Stimulated activated CD4-positive, alpha-beta T cell treated with anti-CD3 and anti-CD28 coated beads, Interleukin-4, amount 100 ng/mL, for 24 hours (primary cell): ENCODE measurements at regions not wholly inside any gene's neighbourhood (a gene's known extent, or its start where the extent isn't known, plus 50 kb on each side); places are given as distances from the start of the nearest gene placed in this dataset.
"Not testable (repeated sequence)": the region's sequence is repeated elsewhere in the genome, so short reads cannot be mapped to it uniquely, and the experiment has no call there.

ENCODE experiments used
- DNase-seq: peaks from one replicate; pipeline ENCODE4 v3.0.0-alpha.2; 2020

DNA sequence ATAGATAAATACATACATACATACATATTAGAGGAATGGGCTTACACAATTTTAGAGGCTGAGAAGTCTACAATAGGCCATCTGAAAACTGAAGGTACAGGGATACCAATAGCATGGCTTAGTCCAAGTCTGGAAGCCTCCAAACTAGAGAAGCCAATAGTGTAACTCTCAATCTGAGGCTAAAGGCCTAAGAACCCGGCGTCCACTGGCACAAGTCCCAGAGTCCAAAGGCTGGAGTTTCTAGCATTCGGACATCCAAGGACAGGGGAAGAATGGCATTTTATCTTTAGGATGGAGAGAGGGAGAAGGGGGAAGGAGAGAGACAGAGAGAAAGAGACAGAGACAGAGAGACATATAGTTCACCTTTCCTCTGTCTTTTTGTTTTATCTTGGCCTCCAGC lies 63.7 kb upstream of the SYT4 start:
- no peak for DNase-seq

DNA sequence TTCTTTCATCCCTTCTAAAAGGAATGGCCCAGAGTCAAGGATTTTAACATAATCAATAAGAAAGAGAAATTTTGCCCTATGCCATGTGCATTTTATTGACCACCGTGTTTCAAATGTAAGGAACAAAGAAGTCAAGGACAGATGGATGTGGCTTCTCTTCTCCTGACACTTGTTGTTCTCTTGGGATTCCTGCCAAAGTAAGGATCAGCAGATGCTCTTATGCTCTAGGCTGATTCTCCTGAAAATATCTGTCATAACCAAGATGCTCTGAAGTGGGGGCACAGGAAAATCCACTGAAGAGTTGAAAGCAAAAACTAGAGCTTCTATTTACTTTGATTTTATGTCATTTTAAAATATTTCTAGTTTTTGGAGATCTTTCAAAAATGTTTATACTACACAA lies 72.9 kb upstream of the SYT4 start:
- DNase-seq, result no peak

DNA sequence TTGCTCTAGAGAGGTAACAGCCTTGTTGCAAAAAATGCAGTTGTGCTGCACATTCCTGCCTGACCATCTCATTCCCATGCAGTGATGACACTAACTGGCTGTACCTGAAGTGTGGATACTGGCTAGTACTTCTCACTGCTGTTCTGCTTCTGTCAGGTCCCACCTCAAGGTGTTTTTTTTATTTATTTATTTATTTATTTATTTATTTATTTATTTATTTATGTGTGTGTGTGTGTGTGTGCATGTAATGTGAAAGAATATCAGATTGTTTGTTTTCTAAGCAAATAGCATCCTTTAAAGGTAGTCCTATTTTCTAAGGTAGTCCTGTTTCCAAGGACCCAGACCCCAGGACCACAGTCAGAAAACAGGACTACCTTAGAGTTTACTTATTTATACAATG lies 87.2 kb upstream of the SYT4 start:
- no peak for DNase-seq

DNA sequence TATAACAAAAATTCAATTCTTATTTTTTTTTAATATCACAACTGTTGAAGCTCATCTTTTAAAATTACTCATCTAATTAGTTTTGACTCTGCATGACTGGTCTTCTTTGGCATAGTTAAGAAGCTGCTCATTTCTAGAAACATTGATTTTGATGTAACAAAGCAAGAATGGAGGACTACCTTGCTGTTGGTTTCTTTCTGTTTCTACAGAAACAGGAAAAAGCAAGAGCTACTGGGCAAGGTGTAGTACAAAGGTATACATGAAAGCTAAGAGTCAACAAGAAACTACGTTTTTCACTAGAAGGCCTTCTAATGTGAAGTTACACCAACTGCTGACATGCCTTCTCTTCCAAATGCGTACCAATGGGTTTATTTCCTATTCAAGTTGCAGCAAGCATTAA lies 90.6 kb upstream of the SYT4 start:
- DNase-seq, result no peak

DNA sequence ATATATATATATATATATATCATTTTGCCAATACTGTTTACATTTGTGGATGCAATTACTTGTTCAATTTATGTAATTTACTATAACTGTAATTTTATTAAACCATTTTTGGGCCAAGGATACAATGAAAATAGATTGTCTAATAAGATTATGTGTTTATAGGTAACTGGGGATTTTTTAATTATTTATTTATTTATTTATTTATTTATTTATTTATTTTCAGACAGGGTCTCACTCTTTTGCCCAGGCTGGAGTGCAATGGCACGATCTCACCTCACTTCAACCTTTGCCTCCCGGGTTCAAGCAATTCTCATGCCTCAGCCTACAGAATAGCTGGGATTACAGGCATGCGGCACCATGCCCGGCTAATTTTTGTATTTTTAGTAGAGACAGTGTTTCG lies 92.0 kb upstream of the SYT4 start:
- DNase-seq, result not testable (repeated sequence)

DNA sequence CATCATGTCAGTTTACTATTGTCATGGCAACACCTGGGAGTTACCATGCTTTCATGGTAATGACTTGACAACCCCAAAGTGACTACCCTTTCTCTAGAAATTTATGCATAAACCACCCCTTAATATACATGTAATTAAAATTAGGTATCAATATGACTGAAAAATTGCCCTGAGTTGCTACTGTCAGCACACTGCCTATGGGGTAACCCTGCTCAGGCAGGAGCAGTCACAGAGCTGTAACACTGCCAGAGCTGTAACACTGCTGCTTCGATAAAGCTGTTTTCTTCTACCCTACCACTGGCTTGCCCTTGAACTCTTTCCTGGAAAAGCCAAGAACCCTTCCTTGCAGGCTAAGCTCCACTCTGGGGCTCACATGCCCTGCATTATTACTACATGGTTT lies 95.5 kb upstream of the SYT4 start:
- DNase-seq, result no peak

DNA sequence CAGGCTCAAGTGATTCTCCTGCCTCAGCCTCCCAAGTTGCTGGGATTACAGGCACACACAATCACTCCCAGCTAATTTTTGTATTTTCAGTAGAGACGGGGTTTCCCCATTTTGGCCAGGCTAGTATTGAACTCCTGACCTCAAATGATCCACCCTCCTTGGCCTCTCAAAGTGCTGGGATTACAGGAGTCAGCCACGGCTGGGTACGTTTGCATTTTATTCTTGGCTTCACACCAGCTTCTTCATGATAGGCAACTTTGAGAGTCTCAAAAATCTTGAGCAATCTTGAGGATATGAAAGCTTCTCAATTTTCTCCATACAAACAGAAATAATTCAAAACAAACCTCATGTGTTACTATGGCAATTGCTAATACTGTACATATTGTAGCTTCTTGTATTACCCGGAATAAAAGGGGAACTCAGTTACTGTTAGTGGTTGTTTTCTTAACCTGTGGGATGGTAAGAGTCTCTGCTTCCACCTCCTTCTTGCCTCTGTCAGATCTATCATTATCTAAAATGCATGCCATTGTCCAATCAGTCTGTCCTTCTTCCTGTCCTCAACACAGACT lies 102.9 kb upstream of the SYT4 start:
- no peak for DNase-seq

DNA sequence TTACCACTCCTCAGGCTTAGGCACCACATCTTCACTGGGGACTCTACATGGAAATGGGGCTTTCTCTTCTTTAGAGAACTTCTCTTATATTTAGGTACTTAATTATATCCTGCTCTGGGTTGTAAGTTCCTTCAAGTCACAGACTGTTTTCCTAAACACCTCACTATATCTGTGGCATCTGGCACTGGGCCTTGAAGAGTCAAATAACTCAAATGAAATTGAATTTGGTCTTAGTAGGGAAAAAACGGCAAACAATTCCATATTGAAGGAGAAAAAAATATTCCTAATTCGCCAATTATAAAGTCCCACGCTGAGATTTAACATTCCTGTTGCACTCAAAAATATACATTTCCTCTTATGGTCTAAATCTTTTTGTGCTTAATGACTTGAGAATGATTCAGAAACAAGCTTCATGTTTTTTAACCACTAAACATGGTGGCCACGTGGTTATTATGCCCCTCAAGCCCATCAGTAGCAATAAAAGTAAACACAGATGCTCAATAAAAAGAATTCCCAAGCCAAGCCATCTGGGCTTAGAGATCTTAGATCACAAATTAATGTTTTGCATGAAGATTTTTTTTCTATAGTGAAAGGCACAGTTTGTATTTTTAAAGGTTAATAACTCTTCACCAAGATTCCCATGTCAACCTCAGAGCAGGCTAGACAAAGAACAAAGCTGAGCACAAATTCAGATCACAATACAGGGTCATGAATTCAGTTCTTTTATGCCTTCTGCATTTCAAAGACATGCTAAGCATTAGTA lies 105.5 kb upstream of the SYT4 start:
- DNase-seq, result no peak

DNA sequence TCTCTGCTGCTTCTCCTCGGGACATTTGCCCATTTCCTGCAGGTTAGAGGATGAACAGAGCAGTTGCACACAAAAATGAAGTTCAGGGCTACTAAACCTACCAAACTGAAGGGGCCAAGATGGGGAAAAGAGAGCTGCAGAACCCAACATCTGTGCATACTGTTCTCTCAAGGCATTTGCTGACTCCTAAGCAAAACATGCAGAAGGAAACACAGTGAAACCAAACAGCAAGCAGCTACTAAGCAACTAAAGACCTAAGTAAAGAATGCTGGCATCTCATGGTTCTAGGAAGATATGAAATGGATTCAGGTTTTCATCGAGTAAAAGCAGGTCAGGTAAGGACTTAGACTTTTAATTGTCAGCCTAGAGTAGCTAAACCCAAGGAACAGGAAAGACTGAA lies 111.9 kb upstream of the SYT4 start:
- no peak for DNase-seq

DNA sequence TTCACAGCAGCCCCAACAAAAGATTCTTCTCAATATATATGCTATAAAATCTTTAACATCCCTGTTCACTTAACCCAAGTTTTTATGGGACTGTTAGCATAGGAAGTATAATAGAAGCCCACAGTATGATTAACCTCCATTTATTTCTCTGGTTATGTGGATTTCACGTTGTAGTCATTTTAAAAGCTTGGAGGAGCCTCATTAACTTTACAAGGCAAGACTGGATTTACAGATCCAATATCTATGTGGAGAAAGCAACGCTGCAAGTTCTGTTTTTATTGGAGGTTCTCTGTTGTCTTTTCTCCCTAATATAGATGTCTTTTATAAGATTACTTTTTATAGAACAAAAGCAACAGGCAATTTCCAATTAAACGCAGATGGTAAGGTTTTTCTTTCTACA lies 114.9 kb upstream of the SYT4 start:
- DNase-seq, result no peak

DNA sequence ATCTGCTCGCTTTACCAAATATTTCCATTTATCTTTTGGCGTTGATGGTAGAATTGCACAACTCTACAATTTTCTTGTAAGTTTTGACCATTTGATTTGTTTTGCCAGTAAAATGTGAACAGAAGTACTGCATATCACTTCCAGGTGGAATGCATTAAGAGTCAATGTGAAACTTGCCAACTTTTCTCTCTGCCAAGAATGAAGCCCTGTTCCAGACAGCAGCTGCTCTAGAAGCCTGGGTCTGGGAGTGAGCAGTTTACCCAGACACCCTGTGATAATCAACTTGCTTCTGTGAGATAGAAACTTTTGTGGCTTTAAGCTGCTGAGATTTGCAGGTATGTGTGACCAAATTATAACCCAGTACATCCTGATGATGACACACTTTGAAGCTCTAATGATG lies 115.9 kb upstream of the SYT4 start:
- no peak for DNase-seq

DNA sequence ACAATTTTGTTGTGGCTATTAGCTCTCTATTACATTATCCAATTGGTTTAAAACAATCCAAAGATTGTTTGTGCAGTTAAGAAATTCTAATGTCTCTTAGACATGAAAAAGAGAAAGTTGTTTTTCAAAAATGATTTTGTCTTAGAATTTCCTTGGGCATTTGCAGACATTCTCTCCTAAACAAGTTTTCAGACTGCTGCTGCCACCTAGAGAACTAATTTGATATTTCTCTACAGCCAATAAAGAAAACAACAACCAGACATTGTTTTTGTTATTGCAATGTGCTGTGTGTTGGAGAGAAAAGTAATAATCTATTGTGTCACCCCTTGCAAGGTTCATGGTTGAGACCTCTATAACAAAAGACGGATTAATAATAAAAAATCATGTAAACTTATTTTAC lies 119.0 kb upstream of the SYT4 start:
- no peak for DNase-seq

DNA sequence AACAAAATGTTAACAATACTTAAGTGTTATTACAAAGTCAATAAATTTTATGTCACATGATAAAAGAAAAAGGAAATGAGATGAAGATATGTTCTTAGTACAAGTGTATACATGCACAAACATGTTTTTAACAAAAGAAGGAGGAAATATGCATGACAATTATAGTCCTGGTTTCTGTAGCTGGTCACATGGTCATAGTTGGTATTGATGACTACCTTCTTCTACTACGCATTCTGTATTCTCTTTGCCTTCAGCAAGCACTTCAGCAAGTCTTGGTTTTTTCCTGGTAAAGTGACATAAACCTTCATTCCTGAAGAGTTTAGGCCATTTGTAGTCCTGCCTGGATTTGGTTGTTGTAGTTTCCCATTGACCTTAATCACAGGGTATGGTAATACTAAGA lies 121.3 kb upstream of the SYT4 start:
- DNase-seq, result no peak

DNA sequence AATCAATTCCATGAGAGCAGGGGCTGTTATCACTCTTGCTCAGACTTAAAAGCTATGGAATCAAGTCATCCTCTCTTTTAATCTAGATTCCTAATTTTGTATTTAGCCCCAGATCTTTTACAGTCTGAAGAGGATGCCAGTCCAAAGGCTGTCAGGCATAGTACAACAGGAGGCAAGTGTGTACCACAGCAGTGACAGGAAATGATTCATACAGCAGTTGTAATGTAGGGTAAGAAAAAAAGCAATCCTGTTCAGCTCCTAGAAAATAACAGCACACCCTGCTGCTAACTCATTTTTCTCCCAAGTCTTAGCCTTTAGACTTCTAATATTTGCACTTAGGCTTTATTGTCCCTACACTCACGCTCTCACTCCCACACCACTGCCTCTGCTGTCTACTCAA lies 127.8 kb upstream of the SYT4 start:
- no peak for DNase-seq

DNA sequence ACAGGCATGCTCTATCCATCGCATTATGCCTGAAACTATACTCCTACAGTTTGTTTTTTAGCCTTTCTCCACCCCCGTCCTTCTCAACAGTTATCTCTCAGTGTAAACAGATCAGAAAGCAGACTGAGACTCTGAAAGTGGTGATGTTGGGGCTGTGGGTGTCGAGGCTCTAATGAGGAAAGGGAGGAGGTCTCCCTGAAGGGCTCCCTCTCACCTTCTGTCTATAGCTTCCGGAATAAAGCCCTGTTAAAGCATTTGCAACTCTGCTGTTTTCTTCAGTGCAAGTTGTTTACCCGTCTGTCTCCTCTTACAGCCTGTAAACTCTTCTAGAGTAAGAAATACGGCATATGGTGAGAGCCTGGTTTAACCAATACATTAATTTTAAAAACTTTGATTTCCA lies 136.7 kb upstream of the SYT4 start:
- no peak for DNase-seq

DNA sequence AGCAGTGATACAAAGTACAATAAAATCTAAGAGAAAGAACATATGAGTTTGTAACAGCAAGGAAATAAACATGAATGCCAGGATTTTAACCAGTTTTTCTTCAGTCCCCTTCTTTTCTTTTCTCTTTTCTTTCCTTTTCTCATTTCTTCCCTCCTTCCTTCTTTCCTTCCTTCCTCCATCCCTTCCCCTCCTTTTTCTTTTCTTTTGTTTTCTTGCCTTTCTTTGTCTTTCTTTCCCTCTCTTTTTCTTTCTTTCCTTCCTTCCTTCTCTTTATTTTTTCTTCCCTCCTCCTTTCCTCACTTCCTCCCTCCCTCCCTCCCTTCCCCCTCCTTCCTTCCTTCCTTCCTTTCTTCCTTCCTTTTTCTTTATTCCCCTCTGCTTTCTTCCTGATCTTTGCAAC lies 142.8 kb upstream of the SYT4 start:
- no peak for DNase-seq

DNA sequence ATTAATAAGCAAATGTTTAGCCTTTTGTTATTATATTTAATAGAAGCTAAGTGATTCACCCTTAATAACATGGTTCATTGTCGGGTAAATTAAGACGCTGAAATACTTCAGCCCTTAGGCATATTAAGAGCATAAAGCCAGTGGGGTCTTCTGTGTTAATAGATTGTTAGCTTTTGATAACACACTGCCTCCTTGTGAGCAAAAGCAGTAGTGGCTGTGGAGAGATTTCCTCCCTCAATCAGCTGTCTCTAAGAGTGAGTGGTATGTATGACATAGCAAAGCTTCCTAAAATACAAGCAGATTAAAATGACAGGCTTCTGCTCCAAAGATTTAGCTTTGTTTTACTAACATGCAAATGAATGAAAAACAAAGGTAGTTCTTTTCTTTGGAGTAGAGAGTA lies 143.7 kb upstream of the SYT4 start:
- DNase-seq, result no peak

DNA sequence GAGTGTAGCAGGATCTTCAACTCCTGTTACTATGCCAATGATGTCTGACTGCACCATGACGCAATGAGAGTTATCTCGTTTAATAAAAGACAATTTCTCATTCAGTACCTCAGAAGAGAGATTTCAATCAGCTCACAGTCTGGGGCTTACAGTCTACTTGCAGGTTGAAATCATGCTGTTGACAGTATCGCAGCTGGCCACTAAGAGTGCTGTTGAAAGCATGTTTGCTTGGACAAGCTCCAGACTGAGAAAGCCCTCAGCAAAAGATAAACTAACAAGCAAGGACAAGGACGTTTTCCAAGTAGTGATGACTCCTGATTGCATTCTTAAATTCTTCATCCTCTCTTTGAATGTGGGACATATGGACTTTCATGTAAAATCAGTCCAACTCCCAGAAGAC lies 145.2 kb upstream of the SYT4 start:
- no peak for DNase-seq

DNA sequence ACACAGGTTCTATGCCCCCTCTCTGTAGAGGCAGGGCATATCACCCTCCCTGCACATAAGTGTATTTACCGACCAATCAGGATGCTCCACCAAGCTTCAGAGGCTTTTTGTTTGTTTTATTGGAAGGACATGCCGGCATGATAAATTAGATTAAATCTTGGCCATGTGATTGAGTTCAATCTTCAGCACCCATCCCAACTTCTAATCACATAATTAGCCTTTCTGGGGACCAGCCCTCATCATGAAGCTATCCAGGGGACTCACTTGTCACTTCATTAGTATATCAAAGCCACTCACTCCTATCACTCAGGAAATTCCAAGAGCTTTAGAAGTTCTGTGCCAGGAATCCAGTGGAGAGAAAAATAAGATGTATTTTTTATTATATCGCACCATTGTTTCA lies 158.6 kb upstream of the SYT4 start:
- DNase-seq, result no peak

DNA sequence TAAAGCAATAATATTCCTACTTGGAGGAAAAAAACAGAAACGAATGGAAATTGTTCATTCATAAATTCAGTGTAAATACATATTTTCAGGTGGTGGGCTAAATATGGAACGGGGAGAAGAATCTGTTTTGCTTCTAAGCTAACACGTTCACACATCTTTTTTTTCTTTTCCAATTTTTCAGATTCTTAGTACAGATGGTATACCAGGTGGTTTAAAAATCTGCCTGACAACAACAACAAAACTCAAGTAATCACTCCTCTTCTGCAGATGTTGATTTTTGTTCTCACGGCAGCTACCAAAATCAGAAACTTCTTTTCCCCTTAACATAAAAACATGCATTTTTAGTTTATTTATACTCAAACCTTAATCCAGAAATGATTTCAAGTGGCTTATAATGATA lies 164.8 kb upstream of the SYT4 start:
- DNase-seq, result no peak

DNA sequence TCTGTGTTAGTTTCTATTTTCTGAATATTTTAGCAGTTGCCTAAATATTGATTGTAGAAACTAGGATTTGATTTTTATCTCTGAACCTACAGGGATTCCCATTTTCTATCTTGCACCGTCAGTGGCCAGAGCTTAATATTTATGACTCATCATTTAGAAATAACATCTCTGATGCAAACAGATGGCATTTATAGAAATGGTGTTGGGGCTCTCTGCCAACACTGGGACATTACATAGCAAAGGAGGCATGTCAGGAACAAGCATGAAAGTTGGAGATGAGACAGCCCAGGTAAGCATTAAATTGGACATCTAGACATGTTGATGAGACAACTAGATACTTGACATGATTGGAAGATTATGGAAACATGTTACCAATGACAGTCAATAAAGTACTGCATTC lies 165.3 kb upstream of the SYT4 start:
- no peak for DNase-seq

DNA sequence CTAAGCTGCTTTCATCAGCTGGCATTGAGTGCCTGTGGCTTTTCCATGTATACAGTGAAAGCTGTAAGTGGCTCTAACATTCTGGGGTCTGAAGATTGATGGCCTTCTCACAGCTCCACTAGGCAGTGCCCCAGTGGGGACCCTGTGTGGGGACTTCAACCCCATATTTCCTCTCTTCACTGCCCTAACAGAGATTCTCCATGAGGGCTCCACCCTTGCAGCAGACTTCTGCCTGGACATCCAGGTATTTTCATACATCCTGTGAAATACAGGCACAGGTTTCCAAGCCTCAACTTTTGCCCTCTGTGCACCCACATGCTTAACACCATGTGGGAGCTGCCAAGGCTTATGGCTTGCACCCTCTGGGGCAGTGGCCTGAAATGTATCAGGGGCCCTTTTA lies 188.2 kb upstream of the SYT4 start:
- DNase-seq, result no peak

DNA sequence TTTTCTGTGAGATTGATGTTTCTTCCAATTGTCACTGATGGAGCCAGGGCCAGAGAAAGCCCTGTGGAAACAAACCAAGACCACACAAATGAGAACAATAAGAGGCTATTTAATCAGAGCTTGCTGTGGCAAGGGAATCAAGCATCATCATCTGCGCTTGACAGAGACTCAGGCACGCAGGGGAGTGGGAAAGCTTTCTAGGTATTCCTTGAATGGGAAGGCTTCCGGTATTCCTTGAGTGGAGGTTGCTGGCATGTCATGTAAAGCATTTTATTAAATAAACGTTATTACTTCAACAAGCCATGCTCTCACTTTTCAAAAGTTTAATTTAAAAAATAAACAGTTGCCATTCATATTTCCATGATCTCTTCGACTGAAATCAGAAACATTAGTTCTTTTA lies 194.6 kb upstream of the SYT4 start:
- no peak for DNase-seq

DNA sequence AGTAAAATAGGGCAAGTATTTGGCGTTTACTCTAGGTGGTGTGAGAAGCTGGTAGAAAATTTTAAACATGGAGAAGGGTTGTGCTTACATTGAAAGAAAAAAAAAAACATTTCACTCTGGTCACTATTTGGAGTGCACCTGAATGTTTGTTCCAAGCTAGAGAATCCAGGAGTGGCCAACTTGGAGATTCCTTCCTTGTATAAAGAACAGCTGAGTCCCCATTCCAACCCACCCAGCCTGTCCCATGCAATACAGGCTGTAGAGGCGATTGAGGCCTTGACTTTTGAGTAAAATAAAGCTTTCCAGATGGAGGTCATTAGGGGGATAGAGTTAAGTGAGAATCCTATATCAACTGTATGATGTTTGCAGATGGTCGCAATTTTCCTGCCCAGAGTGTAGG lies 203.8 kb upstream of the SYT4 start:
- no peak for DNase-seq

DNA sequence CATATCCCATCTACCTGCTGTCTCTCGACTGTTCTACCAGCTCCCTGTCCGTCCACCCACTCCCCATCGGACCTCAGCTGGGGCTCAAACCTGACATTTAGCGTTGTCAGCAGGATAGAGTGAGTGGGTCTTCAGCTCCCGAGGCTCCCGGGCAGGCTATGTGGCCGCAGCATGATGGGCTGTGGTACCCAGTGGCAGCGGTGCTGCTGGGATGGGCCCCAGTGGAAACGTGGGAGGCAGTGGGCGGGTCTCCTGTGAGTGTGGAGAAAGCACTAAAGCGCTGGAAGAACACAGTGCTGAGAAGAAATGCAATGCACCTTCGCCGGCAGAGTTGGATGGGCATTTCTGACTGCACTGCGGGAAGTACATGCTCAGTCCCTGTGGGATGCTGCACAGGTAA lies 204.8 kb upstream of the SYT4 start:
- DNase-seq, result no peak
